HepG2 (cell line): ENCODE measurements at regions not wholly inside any gene's neighbourhood (a gene's known extent, or its start where the extent isn't known, plus 50 kb on each side); places are given as distances from the start of the nearest gene placed in this dataset.

Source experiments
- MAZ ChIP-seq, 2 experiments: sonication (generic) in 1 of 2; formaldehyde crosslinking in 1 of 2; IDR thresholded peaks; 2 replicates each; pipeline versions ENCODE4 v1.5.0 to v1.6.1; 2012 to 2020; ENCODE audit warnings: low read depth in 2 of 2, mild to moderate bottlenecking in 2 of 2, borderline replicate concordance in 1 of 2, improper control_type of control experiment in 1 of 2, low read length in 1 of 2, missing genetic modification reagents in 1 of 2, moderate library complexity in 1 of 2
- MXD3 ChIP-seq: IDR thresholded peaks from 2 replicates; pipeline ENCODE4 v1.6.1; 2016; ENCODE audit warnings: mild to moderate bottlenecking, missing biosample characterization, missing genetic modification reagents
- ZNF672 ChIP-seq: sonication (generic); formaldehyde crosslinking; IDR thresholded peaks from 2 replicates; pipeline ENCODE4 v1.8.1; 2022; ENCODE audit warnings: missing genetic modification reagents

- TF ChIP-seq MXD3 (CRISPR knock-in tag) (no peak), MAZ (IDR thresholded peaks at IDR 0.05; ENCODE audit: borderline replicate concordance, low read depth, low read length) (no peak), MAZ (CRISPR knock-in tag; IDR thresholded peaks at IDR 0.05; ENCODE audit: low read depth) (no peak), ZNF672 (CRISPR knock-in tag) (no peak)
These were observed 521.0 kb upstream of the B3GALT2 start for GRCh38 chr1:193707271-193708021.
